Upper lobe of left lung (tissue), 6 donors: ENCODE measurements at regions not wholly inside any gene's neighbourhood (a gene's known extent, or its start where the extent isn't known, plus 50 kb on each side); places are given as distances from the start of the nearest gene placed in this dataset.

Experiments used
- ATAC-seq, 2 donors: fragments of 200-7000 bp; cut with Tn5 transposase; one replicate each; pipeline ENCODE4 v1.9.1; 2022; ENCODE audit warnings: mild to moderate bottlenecking in 2 of 2, moderate library complexity in 2 of 2; ENCODE audit not compliant: low FRiP score in 2 of 2
- DNase-seq, 2 donors: peaks; one replicate each; pipeline ENCODE4 v3.0.0-alpha.2; 2019 to 2020
- H3K27ac ChIP-seq, 4 donors: fragments of 200-600 bp; sonication (generic); one replicate each; pipeline ENCODE4 v1.5.1; 2016 to 2019
- H3K27me3 ChIP-seq, 4 donors: fragments of 200-600 bp; sonication (generic); one replicate each; pipeline ENCODE4 v1.5.1; 2017 to 2019
- H3K36me3 ChIP-seq, 4 donors: fragments of 200-600 bp; sonication (generic); one replicate each; pipeline ENCODE4 v1.5.1; 2016 to 2019
- H3K4me1 ChIP-seq, 4 donors: fragments of 200-600 bp; sonication (generic); one replicate each; pipeline ENCODE4 v1.5.1; 2018 to 2019
- H3K4me3 ChIP-seq, 4 donors: fragments of 200-600 bp; sonication (generic); one replicate each; pipeline ENCODE4 v1.5.1; 2017 to 2019; ENCODE audit warnings: mild to moderate bottlenecking in 2 of 4, moderate library complexity in 1 of 4
- H3K9me3 ChIP-seq, 4 donors: fragments of 200-600 bp; sonication (generic); one replicate each; pipeline ENCODE4 v1.5.1; 2018 to 2019
- EP300 ChIP-seq, 4 donors: sonication (generic); formaldehyde crosslinking; IDR thresholded peaks; one replicate each; pipeline ENCODE4 v1.5.1; 2017; ENCODE audit warnings: antibody characterized with exemption in 4 of 4, control low read depth in 2 of 4
- POLR2A ChIP-seq, 4 donors: fragments of 450-650 bp; IDR thresholded peaks; one replicate each; pipeline ENCODE4 v1.5.1; 2016 to 2017; ENCODE audit warnings: antibody characterized with exemption in 4 of 4, mild to moderate bottlenecking in 2 of 4
- POLR2AphosphoS5 ChIP-seq, 2 donors: sonication (generic); formaldehyde crosslinking; IDR thresholded peaks; one replicate each; pipeline ENCODE4 v1.5.1; 2017; ENCODE audit warnings: antibody characterized with exemption in 2 of 2
- WGBS, 2 donors: methylation state at CpG; one replicate each; pipeline ENCODE4 v1.1.5; 2017 to 2018; 5-methylcytosine and 5-hydroxymethylcytosine counted together
- TF ChIP-seq, protein P1 (sequence below), 6 experiments: fragments of 450-650 bp in 4 of 6; fragments of 200-600 bp in 2 of 6; sonication (generic) in 2 of 6; IDR thresholded peaks; one replicate each; pipeline ENCODE4 v1.5.1; 2016 to 2019; ENCODE audit warnings: antibody characterized with exemption in 6 of 6
- donor health status: DM: no; HTN: no; CAD: no; lungs with moderate emphysema.
- donor health status: DM: no; HTN: yes; CAD: no; lungs with severe emphysema.

GRCh38 chr18:61129001-61129400 is 204.2 kb upstream of the CDH20 start:
- DNase-seq (no peak), ATAC-seq (no peak)
- TF ChIP-seq POLR2A (IDR thresholded peaks at IDR 0.05) (no peak), EP300 (IDR thresholded peaks at IDR 0.05) (no peak), POLR2AphosphoS5 (IDR thresholded peaks at IDR 0.05) (no peak)
- TF ChIP-seq, protein P1, sequence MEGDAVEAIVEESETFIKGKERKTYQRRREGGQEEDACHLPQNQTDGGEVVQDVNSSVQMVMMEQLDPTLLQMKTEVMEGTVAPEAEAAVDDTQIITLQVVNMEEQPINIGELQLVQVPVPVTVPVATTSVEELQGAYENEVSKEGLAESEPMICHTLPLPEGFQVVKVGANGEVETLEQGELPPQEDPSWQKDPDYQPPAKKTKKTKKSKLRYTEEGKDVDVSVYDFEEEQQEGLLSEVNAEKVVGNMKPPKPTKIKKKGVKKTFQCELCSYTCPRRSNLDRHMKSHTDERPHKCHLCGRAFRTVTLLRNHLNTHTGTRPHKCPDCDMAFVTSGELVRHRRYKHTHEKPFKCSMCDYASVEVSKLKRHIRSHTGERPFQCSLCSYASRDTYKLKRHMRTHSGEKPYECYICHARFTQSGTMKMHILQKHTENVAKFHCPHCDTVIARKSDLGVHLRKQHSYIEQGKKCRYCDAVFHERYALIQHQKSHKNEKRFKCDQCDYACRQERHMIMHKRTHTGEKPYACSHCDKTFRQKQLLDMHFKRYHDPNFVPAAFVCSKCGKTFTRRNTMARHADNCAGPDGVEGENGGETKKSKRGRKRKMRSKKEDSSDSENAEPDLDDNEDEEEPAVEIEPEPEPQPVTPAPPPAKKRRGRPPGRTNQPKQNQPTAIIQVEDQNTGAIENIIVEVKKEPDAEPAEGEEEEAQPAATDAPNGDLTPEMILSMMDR (IDR thresholded peaks at IDR 0.05) = no peak
- Histone ChIP-seq H3K4me3 (no peak overlapping the region), H3K9me3 (no peaks in the 10 kb centered on the region), H3K36me3 (no peaks in the 10 kb centered on the region), H3K27ac (no peak overlapping the region), H3K4me1 (no peaks in the 10 kb centered on the region), H3K27me3 (no peaks in the 10 kb centered on the region)

DNA sequence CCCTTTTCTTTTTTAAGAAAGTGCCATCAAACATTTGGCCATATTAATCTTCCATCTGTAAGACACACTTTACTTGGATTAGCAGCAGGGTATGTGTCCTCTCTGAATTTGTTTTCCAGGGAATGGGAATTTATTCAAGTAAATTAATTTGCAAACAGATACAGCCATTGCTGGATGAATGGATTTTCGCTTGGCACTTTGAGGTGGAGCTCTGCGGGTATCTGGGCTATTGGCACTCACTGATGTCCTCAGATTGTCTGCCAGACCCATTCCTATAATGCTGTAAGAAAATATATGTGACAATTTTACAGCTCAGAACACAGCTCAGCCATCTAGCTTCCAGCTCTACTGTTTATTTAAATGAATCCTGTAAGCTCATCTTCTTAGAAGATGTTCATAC is 201.2 kb upstream of the CDH20 start:
- Histone ChIP-seq H3K4me3 (no peak overlapping the region), H3K4me1 (no peaks in the 10 kb centered on the region), H3K36me3 (no peaks in the 10 kb centered on the region), H3K27ac (no peak overlapping the region), H3K27me3 (no peaks in the 10 kb centered on the region), H3K9me3 (no peaks in the 10 kb centered on the region)
- DNase-seq (no peak), ATAC-seq (no peak)
- TF ChIP-seq POLR2AphosphoS5 (IDR thresholded peaks at IDR 0.05) (no peak), POLR2A (IDR thresholded peaks at IDR 0.05) (no peak), EP300 (IDR thresholded peaks at IDR 0.05) (no peak)
- TF ChIP-seq, protein P1 (IDR thresholded peaks at IDR 0.05) = no peak
- WGBS, 2 donors = 83 to 92% methylated on average over 2 of the region's 2 CpGs

DNA sequence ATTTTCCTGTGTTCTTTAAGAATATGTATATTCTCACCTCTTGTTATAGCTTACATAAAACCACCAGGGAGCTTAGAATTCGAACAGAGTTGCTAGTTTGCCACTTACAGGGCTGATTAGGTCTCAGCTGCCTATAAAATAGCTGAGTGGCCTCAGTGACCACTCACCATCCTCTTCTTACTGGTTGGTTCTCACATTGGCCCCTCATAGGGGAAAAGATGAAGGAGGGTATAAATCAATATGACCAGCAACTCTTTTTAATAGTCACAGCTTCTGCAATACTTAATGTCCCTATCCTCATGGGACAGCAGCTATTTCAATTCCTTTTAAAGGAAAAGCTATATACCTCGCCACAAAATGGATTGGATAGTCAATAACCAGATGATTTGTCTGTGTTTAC is 199.4 kb upstream of the CDH20 start:
- no peak overlapping the region for H3K4me3 ChIP-seq
- no peaks in the 10 kb centered on the region for H3K36me3 ChIP-seq
- WGBS, 2 donors = 57 to 67% methylated on average over 2 of the region's 2 CpGs
- no peaks in the 10 kb centered on the region for H3K4me1 ChIP-seq
- ATAC-seq (no peak), DNase-seq (no peak)
- no peaks in the 10 kb centered on the region for H3K9me3 ChIP-seq
- TF ChIP-seq POLR2AphosphoS5 (IDR thresholded peaks at IDR 0.05) (no peak), POLR2A (IDR thresholded peaks at IDR 0.05) (no peak), EP300 (IDR thresholded peaks at IDR 0.05) (no peak)
- TF ChIP-seq, protein P1 (IDR thresholded peaks at IDR 0.05) = no peak
- no peaks in the 10 kb centered on the region for H3K27me3 ChIP-seq
- no peak overlapping the region for H3K27ac ChIP-seq

- DNase-seq (no peak), ATAC-seq (no peak)
- Histone ChIP-seq H3K9me3 (no peaks in the 10 kb centered on the region), H3K4me1 (no peaks in the 10 kb centered on the region), H3K27me3 (no peaks in the 10 kb centered on the region), H3K27ac (no peak overlapping the region), H3K4me3 (no peak overlapping the region), H3K36me3 (no peaks in the 10 kb centered on the region)
- 73 to 83% methylated on average over 2 of the region's 2 CpGs for WGBS, 2 donors
- no peak for TF ChIP-seq POLR2AphosphoS5 (IDR thresholded peaks at IDR 0.05)
Measured at GRCh38 chr18:61136711-61137251, 196.4 kb upstream of the CDH20 start.

GRCh38 chr18:61141691-61142090 is 191.5 kb upstream of the CDH20 start:
- DNase-seq (no peak), ATAC-seq (no peak)
- TF ChIP-seq POLR2A (IDR thresholded peaks at IDR 0.05) = no peak
- TF ChIP-seq POLR2AphosphoS5 (IDR thresholded peaks at IDR 0.05) = no peak
- TF ChIP-seq EP300 (IDR thresholded peaks at IDR 0.05) = no peak
- TF ChIP-seq, protein P1 (IDR thresholded peaks at IDR 0.05) = no peak
- 33 to 45% methylated on average over 1 of the region's 1 CpG for WGBS, 2 donors
- H3K27ac ChIP-seq = no peak overlapping the region
- H3K27me3 ChIP-seq = no peaks in the 10 kb centered on the region
- H3K4me1 ChIP-seq = no peaks in the 10 kb centered on the region
- no peak overlapping the region for H3K4me3 ChIP-seq
- H3K9me3 ChIP-seq = peaks cover 0 to 5% (median 3%) of the 10 kb centered on the region in 4 donors
- no peaks in the 10 kb centered on the region for H3K36me3 ChIP-seq
